ENCODE measurements at regions not wholly inside any gene's neighbourhood (a gene's known extent, or its start where the extent isn't known, plus 50 kb on each side); places are given as distances from the start of the nearest gene placed in this dataset.

DNA sequence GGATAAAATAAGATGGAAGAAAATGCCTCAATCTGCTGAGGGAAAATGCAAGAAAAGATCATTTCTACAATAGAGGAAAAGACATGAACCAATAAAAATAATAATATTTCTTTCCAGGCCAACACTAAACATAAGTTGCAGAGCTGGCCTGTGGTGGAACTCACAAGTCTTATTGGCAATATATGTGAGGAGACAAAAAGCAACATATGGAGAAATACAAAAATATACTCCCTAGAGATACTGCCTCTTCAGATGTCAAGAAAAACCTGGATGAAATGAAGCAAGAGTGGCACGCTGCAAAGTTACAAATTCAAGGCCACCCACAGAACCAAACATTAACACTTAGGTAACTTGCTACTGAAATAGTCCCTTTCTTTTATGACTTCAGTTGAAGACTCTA lies 264.9 kb upstream of the FMN2 start:
- TF ChIP-seq, protein P1, sequence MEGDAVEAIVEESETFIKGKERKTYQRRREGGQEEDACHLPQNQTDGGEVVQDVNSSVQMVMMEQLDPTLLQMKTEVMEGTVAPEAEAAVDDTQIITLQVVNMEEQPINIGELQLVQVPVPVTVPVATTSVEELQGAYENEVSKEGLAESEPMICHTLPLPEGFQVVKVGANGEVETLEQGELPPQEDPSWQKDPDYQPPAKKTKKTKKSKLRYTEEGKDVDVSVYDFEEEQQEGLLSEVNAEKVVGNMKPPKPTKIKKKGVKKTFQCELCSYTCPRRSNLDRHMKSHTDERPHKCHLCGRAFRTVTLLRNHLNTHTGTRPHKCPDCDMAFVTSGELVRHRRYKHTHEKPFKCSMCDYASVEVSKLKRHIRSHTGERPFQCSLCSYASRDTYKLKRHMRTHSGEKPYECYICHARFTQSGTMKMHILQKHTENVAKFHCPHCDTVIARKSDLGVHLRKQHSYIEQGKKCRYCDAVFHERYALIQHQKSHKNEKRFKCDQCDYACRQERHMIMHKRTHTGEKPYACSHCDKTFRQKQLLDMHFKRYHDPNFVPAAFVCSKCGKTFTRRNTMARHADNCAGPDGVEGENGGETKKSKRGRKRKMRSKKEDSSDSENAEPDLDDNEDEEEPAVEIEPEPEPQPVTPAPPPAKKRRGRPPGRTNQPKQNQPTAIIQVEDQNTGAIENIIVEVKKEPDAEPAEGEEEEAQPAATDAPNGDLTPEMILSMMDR (IDR thresholded peaks at IDR 0.05; ENCODE audit: borderline replicate concordance, insufficient read depth, low read depth, low read length): no peak

DNA sequence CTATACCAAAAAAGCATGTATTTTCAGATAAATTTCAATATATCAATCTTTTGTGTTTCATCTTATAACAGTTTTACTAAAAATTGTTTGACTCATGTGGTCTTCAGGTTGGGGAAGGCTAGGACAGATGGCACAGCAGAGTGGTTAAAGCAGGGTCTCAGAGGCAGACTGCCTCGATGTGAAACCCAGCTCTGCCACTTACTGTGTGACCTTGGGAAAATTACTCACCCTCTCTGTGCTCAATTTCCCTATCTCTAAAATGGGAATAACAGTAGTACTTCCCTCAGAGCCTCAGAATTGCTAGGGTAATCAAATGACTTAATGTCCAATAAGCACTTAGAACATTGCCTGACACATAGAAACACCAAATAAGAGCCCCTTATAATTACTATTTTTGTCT lies 262.1 kb upstream of the FMN2 start:
- no peak overlapping the region for H3K4me3 ChIP-seq (ENCODE audit: low read depth, low read length)
- TF ChIP-seq, protein P1 (IDR thresholded peaks at IDR 0.05; ENCODE audit: borderline replicate concordance, insufficient read depth, low read depth, low read length): no peak

More for the DNA sequence above, 264.9 kb upstream of the FMN2 start:
- H3K4me3 ChIP-seq (ENCODE audit: low read depth, low read length): no peak overlapping the region

GRCh38 chr1:239831577-239832355 lies 259.9 kb upstream of the FMN2 start:
- no peak overlapping the region for H3K4me3 ChIP-seq (ENCODE audit: low read depth, low read length)
- TF ChIP-seq, protein P1 (IDR thresholded peaks at IDR 0.05; ENCODE audit: borderline replicate concordance, insufficient read depth, low read depth, low read length): no peak

GRCh38 chr1:239833723-239834122 lies 258.0 kb upstream of the FMN2 start:
- no peak overlapping the region for H3K4me3 ChIP-seq (ENCODE audit: low read depth, low read length)
- TF ChIP-seq, protein P1 (IDR thresholded peaks at IDR 0.05; ENCODE audit: borderline replicate concordance, insufficient read depth, low read depth, low read length): no peak

GRCh38 chr1:239835946-239836440 lies 255.7 kb upstream of the FMN2 start:
- TF ChIP-seq, protein P1 (IDR thresholded peaks at IDR 0.05; ENCODE audit: borderline replicate concordance, insufficient read depth, low read depth, low read length): no peak

DNA sequence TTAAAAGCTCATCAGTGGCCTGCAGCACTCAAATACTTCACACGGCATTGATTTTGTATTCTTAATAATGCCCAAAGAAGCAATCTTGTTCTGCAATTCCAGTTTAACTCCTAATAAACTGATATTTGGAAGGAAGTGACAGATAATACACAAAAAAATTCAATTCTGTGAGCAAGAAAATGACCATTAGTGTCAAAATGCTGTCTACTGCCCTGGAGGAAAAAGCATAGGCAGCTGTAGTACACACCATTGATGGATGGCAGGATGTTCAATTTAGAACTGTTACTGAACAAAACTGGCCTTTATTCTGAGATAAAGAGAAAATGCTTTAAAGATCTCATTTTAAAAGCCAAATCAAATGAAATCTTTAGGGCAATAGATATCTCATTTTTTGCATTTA lies 251.3 kb upstream of the FMN2 start:
- H3K4me3 ChIP-seq (ENCODE audit: low read depth, low read length): no peak overlapping the region
- TF ChIP-seq, protein P1 (IDR thresholded peaks at IDR 0.05; ENCODE audit: borderline replicate concordance, insufficient read depth, low read depth, low read length): no peak

More at GRCh38 chr1:239835946-239836440, 255.7 kb upstream of the FMN2 start:
- H3K4me3 ChIP-seq (ENCODE audit: low read depth, low read length): no peak overlapping the region

DNA sequence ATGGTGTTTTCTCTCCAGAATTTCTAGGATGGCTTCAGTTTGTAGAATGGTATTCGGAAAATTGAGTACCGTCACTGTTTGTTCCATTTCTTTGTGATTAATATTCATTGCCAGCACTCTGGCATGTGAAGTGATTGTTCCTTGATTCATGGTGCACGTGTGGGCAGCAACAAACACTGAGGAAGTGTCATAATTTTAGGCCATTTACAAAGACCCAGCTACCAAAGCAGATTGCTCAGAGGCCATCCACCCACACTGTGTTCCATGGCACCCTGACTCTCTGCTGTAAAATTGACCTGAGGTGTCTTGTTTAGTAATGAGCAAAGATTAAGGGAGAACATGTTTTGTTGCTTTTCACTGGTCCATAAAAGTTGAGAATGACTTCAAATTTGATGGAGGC lies 250.9 kb upstream of the FMN2 start:
- H3K4me3 ChIP-seq (ENCODE audit: low read depth, low read length): no peak overlapping the region
- TF ChIP-seq, protein P1 (IDR thresholded peaks at IDR 0.05; ENCODE audit: borderline replicate concordance, insufficient read depth, low read depth, low read length): no peak

Data from GM12875 (cell line).